ENCODE measurements at regions not wholly inside any gene's neighbourhood (a gene's known extent, or its start where the extent isn't known, plus 50 kb on each side); places are given as distances from the start of the nearest gene placed in this dataset.

GRCh38 chr3:27540231-27540630, 56.0 kb upstream of the SLC4A7 start:
- H3K9me1 ChIP-seq (ENCODE audit: control insufficient read depth, insufficient read depth, low read length): no peaks in the 10 kb centered on the region
- POLR2A ChIA-PET: no interaction called here
- no peaks in the 10 kb centered on the region for H3K4me1 ChIP-seq (replicated peaks in 1 of 2; ENCODE audit: control insufficient read depth in 2 of 2, insufficient read depth in 2 of 2, low read length in 2 of 2)
- no TSS peak for BruUV-seq (replicated peaks)
- H3K27ac ChIP-seq (ENCODE audit: extremely low read depth, low read depth, low read length): no peak overlapping the region
- intact Hi-C loops (cut with micrococcal nuclease): no loop called here
- CTCF ChIA-PET (ENCODE audit: low intra/inter-chr PET ratio): no interaction called here
- no peaks in the 10 kb centered on the region for H3K27me3 ChIP-seq (ENCODE audit: control insufficient read depth in 2 of 2, insufficient read depth in 2 of 2, low read length in 2 of 2)
- DNase-seq (ENCODE audit: extremely low read depth in 1 of 4, low spot score in 3 of 4) (no peak), FAIRE-seq (no peak), ATAC-seq (no peak)
- no peaks in the 10 kb centered on the region for H3K36me3 ChIP-seq (ENCODE audit: control insufficient read depth, insufficient read depth, low read length)
- no peak overlapping the region for H3K4me3 ChIP-seq
- in situ Hi-C loops (cut with MboI): no loop called here
- H3K9me3 ChIP-seq (replicated peaks; ENCODE audit: control insufficient read depth, insufficient read depth, low read depth, low read length): no peaks in the 10 kb centered on the region
- H3K4me2 ChIP-seq (ENCODE audit: insufficient read depth, low read length): no peak overlapping the region
- no peaks in the 10 kb centered on the region for H4K20me1 ChIP-seq (replicated peaks; ENCODE audit: control insufficient read depth, insufficient read depth, low read length)
- H3K79me2 ChIP-seq (ENCODE audit: control insufficient read depth, insufficient read depth, low read length): no peaks in the 10 kb centered on the region
- WGBS (ENCODE audit: insufficient coverage, low coverage, missing lambda C conversion rate): 2% methylated on average over 7 of the region's 7 CpGs
- TF ChIP-seq SLC30A9 (CRISPR knock-in tag; IDR thresholded peaks at IDR 0.05): no peak
- no peak for TF ChIP-seq HIVEP1 (CRISPR knock-in tag; IDR thresholded peaks at IDR 0.05)
- no peak for TF ChIP-seq ILF3 (IDR thresholded peaks at IDR 0.05; ENCODE audit: borderline replicate concordance)
- no peak for TF ChIP-seq PHF20 (IDR thresholded peaks at IDR 0.05; ENCODE audit: partially characterized antibody)
- no peak for TF ChIP-seq SNAPC5 (CRISPR knock-in tag; IDR thresholded peaks at IDR 0.05)
- TF ChIP-seq OTX1 (CRISPR knock-in tag; IDR thresholded peaks at IDR 0.05): no peak
- TF ChIP-seq RNF2 (IDR thresholded peaks at IDR 0.05): no peak
- no peak for TF ChIP-seq ZNF280A (IDR thresholded peaks at IDR 0.05; ENCODE audit: low read depth, partially characterized antibody)
- no peak for TF ChIP-seq JUN (IDR thresholded peaks at IDR 0.05; ENCODE audit: borderline replicate concordance, low read depth, low read length)
- TF ChIP-seq JUN (CRISPR knock-in tag; IDR thresholded peaks at IDR 0.05; ENCODE audit: borderline replicate concordance): no peak
- TF ChIP-seq CHAMP1 (IDR thresholded peaks at IDR 0.05): no peak
- no peak overlapping the region for H2AFZ ChIP-seq (ENCODE audit: low read depth, low read length)
- no peak overlapping the region for H3K9ac ChIP-seq (ENCODE audit: insufficient read depth in 1 of 2, low read depth in 2 of 2, low read length in 2 of 2)
